ENCODE measurements at regions not wholly inside any gene's neighbourhood (a gene's known extent, or its start where the extent isn't known, plus 50 kb on each side); places are given as distances from the start of the nearest gene placed in this dataset.

DNA sequence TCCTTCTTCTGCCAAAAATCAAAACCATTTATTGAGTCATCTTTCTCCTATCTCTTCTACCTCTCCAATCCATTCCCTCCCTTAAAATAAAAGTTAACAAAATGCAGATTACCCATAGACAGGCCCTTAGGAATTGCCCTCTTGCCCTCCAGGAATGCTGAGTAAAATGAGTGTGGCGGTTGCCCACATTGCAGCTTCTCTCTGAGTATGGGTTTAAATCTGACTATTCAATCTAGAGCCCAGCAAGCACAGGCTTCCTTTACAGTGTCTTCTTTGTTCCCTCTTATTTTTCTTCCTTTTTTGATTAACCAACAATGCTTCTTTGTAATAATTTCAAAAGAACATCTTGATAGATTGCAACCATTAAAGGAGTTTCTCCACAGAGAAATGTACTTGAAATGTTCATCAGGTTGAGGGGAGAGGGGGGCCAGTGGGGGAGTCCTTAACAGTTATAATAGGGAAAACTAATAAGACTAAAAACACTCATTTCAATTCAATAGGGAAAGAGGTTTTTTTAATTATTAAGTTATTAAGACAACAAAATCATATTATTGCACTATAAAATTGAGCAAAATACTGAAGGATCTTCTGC, 135.3 kb upstream of the LMCD1 start:
- no peak overlapping the region for H3K27ac ChIP-seq
- H3K27me3 ChIP-seq, result no peaks in the 10 kb centered on the region
- no peaks in the 10 kb centered on the region for H3K9me3 ChIP-seq
- TF ChIP-seq POLR2A (IDR thresholded peaks at IDR 0.05), result no peak
- TF ChIP-seq, protein P1, sequence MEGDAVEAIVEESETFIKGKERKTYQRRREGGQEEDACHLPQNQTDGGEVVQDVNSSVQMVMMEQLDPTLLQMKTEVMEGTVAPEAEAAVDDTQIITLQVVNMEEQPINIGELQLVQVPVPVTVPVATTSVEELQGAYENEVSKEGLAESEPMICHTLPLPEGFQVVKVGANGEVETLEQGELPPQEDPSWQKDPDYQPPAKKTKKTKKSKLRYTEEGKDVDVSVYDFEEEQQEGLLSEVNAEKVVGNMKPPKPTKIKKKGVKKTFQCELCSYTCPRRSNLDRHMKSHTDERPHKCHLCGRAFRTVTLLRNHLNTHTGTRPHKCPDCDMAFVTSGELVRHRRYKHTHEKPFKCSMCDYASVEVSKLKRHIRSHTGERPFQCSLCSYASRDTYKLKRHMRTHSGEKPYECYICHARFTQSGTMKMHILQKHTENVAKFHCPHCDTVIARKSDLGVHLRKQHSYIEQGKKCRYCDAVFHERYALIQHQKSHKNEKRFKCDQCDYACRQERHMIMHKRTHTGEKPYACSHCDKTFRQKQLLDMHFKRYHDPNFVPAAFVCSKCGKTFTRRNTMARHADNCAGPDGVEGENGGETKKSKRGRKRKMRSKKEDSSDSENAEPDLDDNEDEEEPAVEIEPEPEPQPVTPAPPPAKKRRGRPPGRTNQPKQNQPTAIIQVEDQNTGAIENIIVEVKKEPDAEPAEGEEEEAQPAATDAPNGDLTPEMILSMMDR (IDR thresholded peaks at IDR 0.05), result no peak
- H3K36me3 ChIP-seq, result no peaks in the 10 kb centered on the region
- no peak for ATAC-seq
- 72 to 90% (median 90%) methylated on average over 1 of the region's 1 CpG for WGBS, 4 donors
- intact Hi-C loops (cut with DNase I), result no loop called here
- H3K4me3 ChIP-seq, result no peak overlapping the region
- peaks cover 0 to 7% (median 2%) of the 10 kb centered on the region in 12 donors for H3K4me1 ChIP-seq
- no peak for DNase-seq

DNA sequence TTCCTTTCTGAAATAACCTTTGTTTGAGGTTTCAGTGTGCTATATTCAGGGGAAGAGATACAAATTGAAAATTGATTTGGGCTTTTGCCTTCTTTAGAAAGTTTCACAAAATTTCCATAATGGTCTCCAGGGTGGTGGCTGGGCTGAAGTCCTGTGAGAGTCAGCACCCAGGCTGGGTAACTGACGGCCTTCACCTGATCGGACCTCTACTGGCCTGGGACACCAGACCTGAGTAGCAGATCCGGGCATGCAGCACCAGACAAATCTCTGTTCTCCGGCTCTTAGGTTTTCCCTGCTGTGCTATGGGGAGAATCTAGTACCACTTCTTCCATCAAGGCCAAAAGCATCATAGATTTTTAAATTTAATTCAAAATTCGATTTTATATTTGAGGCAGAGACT, 133.0 kb upstream of the LMCD1 start:
- H3K4me1 ChIP-seq, result peaks cover 0 to 18% (median 6%) of the 10 kb centered on the region in 12 donors
- DNase-seq, result no peak
- H3K27ac ChIP-seq, result no peak overlapping the region
- TF ChIP-seq POLR2A (IDR thresholded peaks at IDR 0.05), result no peak
- TF ChIP-seq, protein P1 (IDR thresholded peaks at IDR 0.05), result no peak
- no peak for ATAC-seq
- H3K36me3 ChIP-seq, result no peaks in the 10 kb centered on the region
- no peaks in the 10 kb centered on the region for H3K27me3 ChIP-seq
- WGBS, 4 donors, result 86 to 93% (median 90%) methylated on average over 5 of the region's 5 CpGs
- no peak overlapping the region for H3K4me3 ChIP-seq
- no peaks in the 10 kb centered on the region for H3K9me3 ChIP-seq
- intact Hi-C loops (cut with DNase I), result no loop called here

DNA sequence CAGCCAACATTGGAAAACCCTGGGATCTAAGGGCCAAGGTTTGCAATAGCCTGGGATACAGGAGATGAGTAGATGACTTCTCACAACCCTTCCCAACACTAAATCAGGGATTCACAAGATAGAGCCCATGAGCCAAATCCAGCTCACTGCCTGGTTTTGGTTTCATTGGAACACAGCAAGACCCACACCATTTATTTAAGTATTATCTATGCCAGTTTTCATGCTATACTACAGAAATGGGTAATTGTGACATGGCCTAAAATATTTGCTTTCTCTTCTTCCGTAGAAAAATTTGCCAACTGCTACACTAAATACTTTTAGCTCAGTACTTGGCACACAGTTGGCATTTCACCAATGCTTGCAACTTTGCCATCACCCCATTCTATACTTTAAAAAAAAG, 132.0 kb upstream of the LMCD1 start:
- peaks cover 0 to 5% (median 0%) of the 10 kb centered on the region in 12 donors for H3K9me3 ChIP-seq
- DNase-seq (no peak), ATAC-seq (no peak)
- H3K36me3 ChIP-seq, result no peaks in the 10 kb centered on the region
- no peak overlapping the region for H3K27ac ChIP-seq
- H3K27me3 ChIP-seq, result no peaks in the 10 kb centered on the region
- H3K4me1 ChIP-seq, result peaks cover 0 to 18% (median 6%) of the 10 kb centered on the region in 12 donors
- 86 to 100% (median 93%) methylated on average over 1 of the region's 1 CpG for WGBS, 4 donors
- no peak overlapping the region for H3K4me3 ChIP-seq
- intact Hi-C loops (cut with DNase I), result no loop called here
- TF ChIP-seq, protein P1 (IDR thresholded peaks at IDR 0.05), result no peak
- TF ChIP-seq POLR2A (IDR thresholded peaks at IDR 0.05), result no peak

DNA sequence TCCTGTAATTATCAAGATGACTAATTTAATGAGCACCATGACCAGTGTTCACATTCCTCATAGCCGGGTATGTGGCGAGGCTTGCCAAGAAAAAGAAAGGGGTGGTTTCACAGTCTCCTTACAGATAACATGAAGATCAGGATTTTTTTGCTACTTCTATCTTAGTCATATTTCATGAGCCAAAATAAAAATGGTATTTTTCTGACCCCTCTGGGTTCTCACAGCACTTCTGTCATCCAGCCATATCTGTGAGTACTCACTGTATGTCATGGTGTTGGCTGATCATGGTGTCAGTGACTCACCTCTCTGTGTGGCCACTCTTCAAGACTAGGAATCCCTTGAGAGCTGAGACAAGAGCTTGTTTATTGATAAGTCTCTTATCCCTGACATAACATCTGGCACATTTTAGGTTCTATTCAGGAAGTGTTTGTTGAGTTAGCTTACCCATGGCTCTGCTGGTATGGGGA, 130.5 kb upstream of the LMCD1 start:
- Histone ChIP-seq H3K9me3 (peaks cover 0 to 7% (median 0%) of the 10 kb centered on the region in 12 donors), H3K4me3 (no peak overlapping the region), H3K27ac (no peak overlapping the region), H3K27me3 (no peaks in the 10 kb centered on the region), H3K36me3 (no peaks in the 10 kb centered on the region), H3K4me1 (peaks cover 0 to 18% (median 6%) of the 10 kb centered on the region in 12 donors)
- ATAC-seq, result peak in 3 of 4 donors; percentile 74 to 96 (median 83)
- 35 to 56% (median 42%) methylated on average over 2 of the region's 2 CpGs for WGBS, 4 donors
- intact Hi-C loops (cut with DNase I), result no loop called here
- DNase-seq, result peak in 1 of 5 donors; percentile 39
- TF ChIP-seq, protein P1 (IDR thresholded peaks at IDR 0.05), result no peak
- TF ChIP-seq POLR2A (IDR thresholded peaks at IDR 0.05), result no peak

Data from heart left ventricle (tissue), 16 donors.